ENCODE measurements at regions not wholly inside any gene's neighbourhood (a gene's known extent, or its start where the extent isn't known, plus 50 kb on each side); places are given as distances from the start of the nearest gene placed in this dataset.

DNA sequence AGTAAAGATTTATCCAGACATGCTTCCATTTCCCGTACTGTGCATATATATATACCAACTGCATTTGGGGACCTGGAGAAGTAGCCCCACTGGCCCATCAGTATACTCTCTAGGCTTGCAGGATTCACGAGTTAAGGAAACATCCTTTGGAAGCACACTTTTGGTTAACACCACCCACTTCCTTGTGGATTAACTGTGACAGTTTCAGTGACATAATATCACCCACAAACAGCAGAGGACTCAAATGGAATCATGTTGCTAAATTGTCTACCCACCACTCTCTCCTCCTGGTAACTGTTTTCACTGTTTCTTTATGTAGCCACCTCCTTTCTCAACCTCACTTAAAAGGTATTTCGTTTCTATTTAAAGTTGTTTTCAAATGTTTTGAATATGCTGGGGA, 55.0 kb downstream of the PROKR2 start:
- TF ChIP-seq RFX5 (IDR thresholded peaks at IDR 0.05) (no peak), FOSB (CRISPR knock-in tag; IDR thresholded peaks at IDR 0.05) (no peak), CEBPB (IDR thresholded peaks at IDR 0.05) (no peak), KDM1A (IDR thresholded peaks at IDR 0.05; ENCODE audit: low read depth) (no peak), RAD21 (conservative IDR thresholded peaks at IDR 0.05 in 1 of 2, IDR thresholded peaks at IDR 0.05 in 1 of 2) (no peak), HOXB13 (CRISPR knock-in tag; IDR thresholded peaks at IDR 0.05; ENCODE audit: low read depth) (no peak), RNF2 (IDR thresholded peaks at IDR 0.05; ENCODE audit: borderline replicate concordance, low read depth) (no peak), ZNF302 (CRISPR knock-in tag; IDR thresholded peaks at IDR 0.05) (no peak), CHD4 (IDR thresholded peaks at IDR 0.05; ENCODE audit: borderline replicate concordance) (no peak), SMC3 (IDR thresholded peaks at IDR 0.05) (no peak), NR3C1 (IDR thresholded peaks at IDR 0.05) (no peak), RCOR1 (IDR thresholded peaks at IDR 0.05; ENCODE audit: low read depth, low read length) (no peak), KDM5A (IDR thresholded peaks at IDR 0.05) (no peak), SREBF2 (IDR thresholded peaks at IDR 0.05) (no peak)
- TF ChIP-seq, protein P1, sequence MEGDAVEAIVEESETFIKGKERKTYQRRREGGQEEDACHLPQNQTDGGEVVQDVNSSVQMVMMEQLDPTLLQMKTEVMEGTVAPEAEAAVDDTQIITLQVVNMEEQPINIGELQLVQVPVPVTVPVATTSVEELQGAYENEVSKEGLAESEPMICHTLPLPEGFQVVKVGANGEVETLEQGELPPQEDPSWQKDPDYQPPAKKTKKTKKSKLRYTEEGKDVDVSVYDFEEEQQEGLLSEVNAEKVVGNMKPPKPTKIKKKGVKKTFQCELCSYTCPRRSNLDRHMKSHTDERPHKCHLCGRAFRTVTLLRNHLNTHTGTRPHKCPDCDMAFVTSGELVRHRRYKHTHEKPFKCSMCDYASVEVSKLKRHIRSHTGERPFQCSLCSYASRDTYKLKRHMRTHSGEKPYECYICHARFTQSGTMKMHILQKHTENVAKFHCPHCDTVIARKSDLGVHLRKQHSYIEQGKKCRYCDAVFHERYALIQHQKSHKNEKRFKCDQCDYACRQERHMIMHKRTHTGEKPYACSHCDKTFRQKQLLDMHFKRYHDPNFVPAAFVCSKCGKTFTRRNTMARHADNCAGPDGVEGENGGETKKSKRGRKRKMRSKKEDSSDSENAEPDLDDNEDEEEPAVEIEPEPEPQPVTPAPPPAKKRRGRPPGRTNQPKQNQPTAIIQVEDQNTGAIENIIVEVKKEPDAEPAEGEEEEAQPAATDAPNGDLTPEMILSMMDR (IDR thresholded peaks at IDR 0.05): no peak
- TF ChIP-seq, protein P2, sequence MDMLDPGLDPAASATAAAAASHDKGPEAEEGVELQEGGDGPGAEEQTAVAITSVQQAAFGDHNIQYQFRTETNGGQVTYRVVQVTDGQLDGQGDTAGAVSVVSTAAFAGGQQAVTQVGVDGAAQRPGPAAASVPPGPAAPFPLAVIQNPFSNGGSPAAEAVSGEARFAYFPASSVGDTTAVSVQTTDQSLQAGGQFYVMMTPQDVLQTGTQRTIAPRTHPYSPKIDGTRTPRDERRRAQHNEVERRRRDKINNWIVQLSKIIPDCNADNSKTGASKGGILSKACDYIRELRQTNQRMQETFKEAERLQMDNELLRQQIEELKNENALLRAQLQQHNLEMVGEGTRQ (IDR thresholded peaks at IDR 0.05): no peak
- TF ChIP-seq, protein P3, sequence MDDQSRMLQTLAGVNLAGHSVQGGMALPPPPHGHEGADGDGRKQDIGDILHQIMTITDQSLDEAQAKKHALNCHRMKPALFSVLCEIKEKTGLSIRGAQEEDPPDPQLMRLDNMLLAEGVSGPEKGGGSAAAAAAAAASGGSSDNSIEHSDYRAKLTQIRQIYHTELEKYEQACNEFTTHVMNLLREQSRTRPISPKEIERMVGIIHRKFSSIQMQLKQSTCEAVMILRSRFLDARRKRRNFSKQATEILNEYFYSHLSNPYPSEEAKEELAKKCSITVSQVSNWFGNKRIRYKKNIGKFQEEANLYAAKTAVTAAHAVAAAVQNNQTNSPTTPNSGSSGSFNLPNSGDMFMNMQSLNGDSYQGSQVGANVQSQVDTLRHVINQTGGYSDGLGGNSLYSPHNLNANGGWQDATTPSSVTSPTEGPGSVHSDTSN (IDR thresholded peaks at IDR 0.05): no peak
- CTCF ChIA-PET: no interaction called here
- no peak overlapping the region for H3K27ac ChIP-seq
- H3K4me2 ChIP-seq: no peak overlapping the region
- no peak for FAIRE-seq
- no peak for ATAC-seq
- DNase-seq (ENCODE audit: low read depth in 1 of 2, low spot score in 1 of 2): no peak
- 12% methylated on average over 3 of the region's 3 CpGs for WGBS (ENCODE audit: missing lambda C conversion rate)
- H3K4me3 ChIP-seq: no peak overlapping the region
- POLR2A ChIA-PET: no interaction called here
- H3K9me3 ChIP-seq: no peaks in the 10 kb centered on the region
- no peaks in the 10 kb centered on the region for H3K4me1 ChIP-seq

DNA sequence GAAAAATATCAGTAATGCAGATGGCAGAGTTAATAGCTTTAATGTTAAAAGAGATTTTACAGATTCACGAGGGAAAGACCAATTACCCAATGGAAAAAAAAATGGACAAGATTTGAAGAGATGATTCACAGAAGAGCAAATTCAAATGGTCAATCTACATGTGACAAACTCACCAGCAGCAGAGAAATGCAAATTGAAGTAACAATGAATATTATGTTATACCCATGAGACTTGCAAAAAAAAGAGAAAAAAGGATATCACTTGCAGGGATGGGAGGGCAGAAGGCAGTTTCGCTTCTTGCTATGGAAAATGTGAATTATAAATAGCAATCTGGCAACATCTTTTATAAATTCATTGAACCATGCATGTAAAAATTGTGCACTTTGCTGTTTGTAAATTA, 55.9 kb downstream of the PROKR2 start:
- 4% methylated on average over 2 of the region's 2 CpGs for WGBS (ENCODE audit: missing lambda C conversion rate)
- FAIRE-seq: peak; percentile 72
- POLR2A ChIA-PET: no interaction called here
- no peak overlapping the region for H3K4me3 ChIP-seq
- no peak for DNase-seq (ENCODE audit: low read depth in 1 of 2, low spot score in 1 of 2)
- H3K4me2 ChIP-seq: no peak overlapping the region
- no peak for ATAC-seq
- no peak for TF ChIP-seq MAZ (IDR thresholded peaks at IDR 0.05; ENCODE audit: borderline replicate concordance, low read depth, low read length)
- TF ChIP-seq, protein P3 (IDR thresholded peaks at IDR 0.05): no peak
- no peak for TF ChIP-seq ZC3H11A (IDR thresholded peaks at IDR 0.05)
- no peak for TF ChIP-seq ZNF302 (CRISPR knock-in tag; IDR thresholded peaks at IDR 0.05)
- TF ChIP-seq SREBF2 (IDR thresholded peaks at IDR 0.05): no peak
- no peak for TF ChIP-seq POLR2A (IDR thresholded peaks at IDR 0.05; ENCODE audit: low read length)
- no peak for TF ChIP-seq MAFK (IDR thresholded peaks at IDR 0.05; ENCODE audit: partially characterized antibody)
- TF ChIP-seq RARB (CRISPR knock-in tag; IDR thresholded peaks at IDR 0.05): no peak
- no peak for TF ChIP-seq EP300 (IDR thresholded peaks at IDR 0.05)
- TF ChIP-seq CHD4 (IDR thresholded peaks at IDR 0.05; ENCODE audit: borderline replicate concordance): no peak
- TF ChIP-seq HDAC2 (IDR thresholded peaks at IDR 0.05): no peak
- no peak for TF ChIP-seq HOXB5 (CRISPR knock-in tag; IDR thresholded peaks at IDR 0.05)
- CTCF ChIA-PET: interaction anchor here (1.0 kb wide), 1 partner anchor 56 kb away, joined by 5 read pairs; no protein-coding TSS in a partner anchor
- no peak overlapping the region for H3K27ac ChIP-seq
- H3K9me3 ChIP-seq: no peaks in the 10 kb centered on the region
- no peaks in the 10 kb centered on the region for H3K4me1 ChIP-seq

All from A549 (cell line).